Ovary (tissue), 7 donors: ENCODE measurements at regions not wholly inside any gene's neighbourhood (a gene's known extent, or its start where the extent isn't known, plus 50 kb on each side); places are given as distances from the start of the nearest gene placed in this dataset.

Source experiments
- DNase-seq, 5 donors: peaks; one replicate each; pipeline ENCODE4 v3.0.0-alpha.2; 2019 to 2020
- H3K27ac ChIP-seq, 2 donors: fragments of 200-600 bp; one replicate each; pipeline versions ENCODE4 v1.5.1 to v1.8.0; 2019 to 2022
- H3K27me3 ChIP-seq: fragments of 200-600 bp; one replicate; pipeline ENCODE4 v1.8.0; 2022
- H3K36me3 ChIP-seq: fragments of 200-600 bp; sonication (generic); one replicate; pipeline ENCODE4 v1.5.1; 2019
- H3K4me1 ChIP-seq: one replicate; pipeline ENCODE4 v1.8.1; 2013; ENCODE audit warnings: mild to moderate bottlenecking, moderate library complexity; ENCODE audit not compliant: insufficient read depth
- H3K4me3 ChIP-seq: fragments of 200-600 bp; sonication (generic); one replicate; pipeline ENCODE4 v1.5.1; 2017
- H3K9me3 ChIP-seq, 2 donors: fragments of 200-600 bp in 1 of 2; sonication (generic) in 1 of 2; one replicate each; pipeline versions ENCODE4 v1.5.1 to v1.8.1; 2013 to 2019; ENCODE audit warnings: mild to moderate bottlenecking in 1 of 2, moderate library complexity in 1 of 2
- EP300 ChIP-seq: sonication (generic); formaldehyde crosslinking; IDR thresholded peaks from one replicate; pipeline ENCODE4 v1.6.1; 2017; ENCODE audit warnings: antibody characterized with exemption
- POLR2A ChIP-seq: fragments of 450-650 bp; IDR thresholded peaks from one replicate; pipeline ENCODE4 v1.6.1; 2017; ENCODE audit warnings: antibody characterized with exemption, mild to moderate bottlenecking, moderate library complexity
- WGBS, 3 donors: extraction: QIAGEN DNeasy Blood & Tissue Kit in 1 of 3; methylation state at CpG; one replicate each; pipeline versions ENCODE4 v1.1.5 to v1.1.7; 2013 to 2017; 5-methylcytosine and 5-hydroxymethylcytosine counted together
- intact Hi-C, 4 donors: fragments of 100-400 bp; cut with DNase I; formaldehyde crosslinking; loops; one replicate each; pipeline versions ENCODE4 v1.11.0 to v1.15.1; 2022 to 2023
- TF ChIP-seq, protein P1 (sequence below), 3 donors: fragments of 450-650 bp in 2 of 3; fragments of 200-600 bp in 1 of 3; IDR thresholded peaks; one replicate each; pipeline versions ENCODE4 v1.5.1 to v1.8.0; 2016 to 2022; ENCODE audit warnings: antibody characterized with exemption in 3 of 3, mild to moderate bottlenecking in 1 of 3
- donor health status: DM: no; HTN: no; CAD: no; lungs with moderate emphysema.
- donor health status: DM: no; HTN: no; CAD: no.
- donor health status: Bipolar disorder and iron deficiency.
- donor health status: DM: no; HTN: no; CAD: no.
- donor health status: DM: yes; HTN: yes; CAD: no.

- H3K27me3 ChIP-seq, result no peaks in the 10 kb centered on the region
- H3K36me3 ChIP-seq, result no peaks in the 10 kb centered on the region
- intact Hi-C loops, result no loop called here
- H3K27ac ChIP-seq, result no peak overlapping the region
- WGBS, 3 donors, result 91 to 96% (median 92%) methylated on average over 3 of the region's 3 CpGs
- TF ChIP-seq EP300, result no peak
- no peak for TF ChIP-seq POLR2A
- TF ChIP-seq, protein P1, sequence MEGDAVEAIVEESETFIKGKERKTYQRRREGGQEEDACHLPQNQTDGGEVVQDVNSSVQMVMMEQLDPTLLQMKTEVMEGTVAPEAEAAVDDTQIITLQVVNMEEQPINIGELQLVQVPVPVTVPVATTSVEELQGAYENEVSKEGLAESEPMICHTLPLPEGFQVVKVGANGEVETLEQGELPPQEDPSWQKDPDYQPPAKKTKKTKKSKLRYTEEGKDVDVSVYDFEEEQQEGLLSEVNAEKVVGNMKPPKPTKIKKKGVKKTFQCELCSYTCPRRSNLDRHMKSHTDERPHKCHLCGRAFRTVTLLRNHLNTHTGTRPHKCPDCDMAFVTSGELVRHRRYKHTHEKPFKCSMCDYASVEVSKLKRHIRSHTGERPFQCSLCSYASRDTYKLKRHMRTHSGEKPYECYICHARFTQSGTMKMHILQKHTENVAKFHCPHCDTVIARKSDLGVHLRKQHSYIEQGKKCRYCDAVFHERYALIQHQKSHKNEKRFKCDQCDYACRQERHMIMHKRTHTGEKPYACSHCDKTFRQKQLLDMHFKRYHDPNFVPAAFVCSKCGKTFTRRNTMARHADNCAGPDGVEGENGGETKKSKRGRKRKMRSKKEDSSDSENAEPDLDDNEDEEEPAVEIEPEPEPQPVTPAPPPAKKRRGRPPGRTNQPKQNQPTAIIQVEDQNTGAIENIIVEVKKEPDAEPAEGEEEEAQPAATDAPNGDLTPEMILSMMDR (IDR thresholded peaks at IDR 0.05), result no peak
- H3K4me3 ChIP-seq, result no peak overlapping the region
- no peak for DNase-seq
- no peaks in the 10 kb centered on the region for H3K9me3 ChIP-seq
- no peaks in the 10 kb centered on the region for H3K4me1 ChIP-seq
Observed at GRCh38 chr2:199216253-199216652, 241.5 kb downstream of the SATB2 start.

GRCh38 chr2:199207011-199207410 lies 250.7 kb downstream of the SATB2 start:
- H3K27me3 ChIP-seq, result no peaks in the 10 kb centered on the region
- H3K27ac ChIP-seq, result no peak overlapping the region
- no peaks in the 10 kb centered on the region for H3K4me1 ChIP-seq
- intact Hi-C loops, result no loop called here
- H3K9me3 ChIP-seq, result no peaks in the 10 kb centered on the region
- H3K36me3 ChIP-seq, result no peaks in the 10 kb centered on the region
- 76 to 79% (median 77%) methylated on average over 2 of the region's 2 CpGs for WGBS, 3 donors
- no peak overlapping the region for H3K4me3 ChIP-seq
- no peak for DNase-seq
- TF ChIP-seq EP300 (no peak), POLR2A (no peak)
- TF ChIP-seq, protein P1 (IDR thresholded peaks at IDR 0.05), result no peak

DNA sequence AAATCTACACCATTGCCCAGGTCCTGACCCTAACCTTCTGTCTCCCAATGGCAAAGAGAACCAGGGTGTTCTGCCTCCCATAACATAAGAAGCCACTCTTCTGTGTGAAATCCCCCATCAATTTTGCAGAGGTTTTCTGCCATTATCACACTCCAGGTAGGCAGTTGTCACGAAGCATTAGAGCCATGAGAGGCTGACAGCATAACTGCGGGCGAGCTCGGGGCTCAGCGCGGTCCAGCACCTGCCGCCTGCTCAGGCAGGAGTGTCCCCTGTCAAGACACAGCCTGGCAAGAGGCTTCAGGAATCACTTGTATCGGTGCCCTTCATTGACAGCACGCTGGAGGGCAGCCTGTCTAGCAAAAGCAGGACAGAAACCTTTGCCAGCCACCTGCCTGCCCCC lies 251.2 kb downstream of the SATB2 start:
- TF ChIP-seq POLR2A (no peak), EP300 (no peak)
- TF ChIP-seq, protein P1 (IDR thresholded peaks at IDR 0.05), result no peak
- no peaks in the 10 kb centered on the region for H3K27me3 ChIP-seq
- no peak overlapping the region for H3K4me3 ChIP-seq
- H3K4me1 ChIP-seq, result no peaks in the 10 kb centered on the region
- 91 to 93% (median 91%) methylated on average over 9 of the region's 9 CpGs for WGBS, 3 donors
- H3K27ac ChIP-seq, result no peak overlapping the region
- H3K9me3 ChIP-seq, result no peaks in the 10 kb centered on the region
- intact Hi-C loops, result no loop called here
- H3K36me3 ChIP-seq, result no peaks in the 10 kb centered on the region
- no peak for DNase-seq

DNA sequence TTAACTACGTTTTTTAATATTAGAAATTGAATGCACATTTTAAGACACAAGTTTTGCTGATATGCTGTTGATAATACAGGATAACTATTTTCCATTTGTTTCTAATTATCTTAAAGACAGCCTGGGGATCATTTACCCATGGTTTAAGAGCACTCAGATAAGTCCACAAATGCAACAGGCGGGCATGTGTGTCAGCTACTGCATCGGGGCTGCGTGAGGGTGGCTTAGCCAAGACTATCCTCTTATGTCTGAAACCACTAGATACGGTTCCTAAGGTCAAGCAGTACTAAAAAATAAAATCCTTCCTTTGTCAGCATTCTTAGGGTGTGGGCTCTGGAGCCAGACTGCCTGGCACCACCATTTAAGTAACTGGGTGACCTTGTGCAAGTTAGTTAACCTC lies 254.8 kb downstream of the SATB2 start:
- Histone ChIP-seq H3K4me1 (no peaks in the 10 kb centered on the region), H3K27ac (no peak overlapping the region), H3K4me3 (no peak overlapping the region), H3K36me3 (no peaks in the 10 kb centered on the region), H3K9me3 (no peaks in the 10 kb centered on the region), H3K27me3 (no peaks in the 10 kb centered on the region)
- intact Hi-C loops, result no loop called here
- TF ChIP-seq, protein P1 (IDR thresholded peaks at IDR 0.05), result no peak
- TF ChIP-seq EP300, result no peak
- no peak for TF ChIP-seq POLR2A
- DNase-seq, result no peak
- 76 to 82% (median 78%) methylated on average over 5 of the region's 5 CpGs for WGBS, 3 donors

DNA sequence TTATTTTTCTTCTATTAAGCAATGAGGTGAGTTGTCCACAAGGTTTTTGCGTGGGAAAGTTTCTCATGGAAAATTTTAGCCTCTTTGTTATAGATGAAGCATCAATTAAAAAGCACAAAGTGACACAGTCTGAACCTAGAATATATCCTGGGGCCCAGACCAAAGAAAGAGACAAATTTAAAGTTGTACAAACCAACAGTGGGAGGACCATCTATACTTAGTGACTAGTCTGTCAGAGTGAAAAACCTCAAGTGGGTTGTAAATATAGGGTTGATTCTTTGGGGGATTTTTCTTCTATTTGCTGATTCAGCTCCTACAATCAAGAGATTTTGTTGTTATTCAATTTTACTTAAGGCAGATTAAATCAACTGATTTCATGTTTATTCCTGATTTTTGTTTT lies 256.2 kb downstream of the SATB2 start:
- Histone ChIP-seq H3K27ac (no peak overlapping the region), H3K36me3 (no peaks in the 10 kb centered on the region), H3K4me1 (no peaks in the 10 kb centered on the region), H3K27me3 (no peaks in the 10 kb centered on the region), H3K4me3 (no peak overlapping the region), H3K9me3 (no peaks in the 10 kb centered on the region)
- intact Hi-C loops, result no loop called here
- WGBS, 3 donors, result 86 to 98% (median 93%) methylated on average over 1 of the region's 1 CpG
- TF ChIP-seq POLR2A (no peak), EP300 (no peak)
- TF ChIP-seq, protein P1 (IDR thresholded peaks at IDR 0.05), result no peak
- DNase-seq, result no peak
